ENCODE measurements at regions not wholly inside any gene's neighbourhood (a gene's known extent, or its start where the extent isn't known, plus 50 kb on each side); places are given as distances from the start of the nearest gene placed in this dataset.

- Mint-ChIP-seq H3K36me3 (ENCODE audit: low read depth) (0 out of 3 replicates have a peak, but pooled peaks cover 2% of the 10 kb centered on the region), H3K27ac (no peak overlapping the region), H3K4me3 (no peak overlapping the region), H3K4me1 (peaks cover 10% of the 10 kb centered on the region), H3K9me3 (peaks cover 17% of the 10 kb centered on the region), H3K27me3 (ENCODE audit: insufficient read depth, low read depth, poor library complexity) (peaks cover 4% of the 10 kb centered on the region)
- DNase-seq (ENCODE audit: low spot score) (no peak), ATAC-seq (no peak)
- no peaks in the 10 kb centered on the region for H3K9me2 ChIP-seq (ENCODE audit: insufficient read depth)
- H3K27ac ChIP-seq (ENCODE audit: low read depth), result no peak overlapping the region
- H3F3A ChIP-seq (replicated peaks; ENCODE audit: low read depth), result no peaks in the 10 kb centered on the region
- H4K20me1 ChIP-seq (replicated peaks; ENCODE audit: insufficient read depth), result no peaks in the 10 kb centered on the region
- no peak overlapping the region for H3K4me3 ChIP-seq
- no peak overlapping the region for H3K4me2 ChIP-seq
- H3K4me1 ChIP-seq (ENCODE audit: insufficient read depth), result peaks cover 5% of the 10 kb centered on the region; the same call in 1 of the 2 replicates
- H3K27me3 ChIP-seq (ENCODE audit: insufficient read depth), result no peaks in the 10 kb centered on the region
- no peaks in the 10 kb centered on the region for H3K79me2 ChIP-seq (replicated peaks; ENCODE audit: insufficient read depth)
- TF ChIP-seq CTCF (conservative IDR thresholded peaks at IDR 0.05; ENCODE audit: low read depth in 2 of 2) (no peak), EZH2 (IDR thresholded peaks at IDR 0.05; ENCODE audit: low read depth, unreplicated experiment) (no peak), REST (IDR thresholded peaks at IDR 0.05; ENCODE audit: unreplicated experiment) (no peak)
- H2AFZ ChIP-seq, result no peak overlapping the region
- no peaks in the 10 kb centered on the region for H3K36me3 ChIP-seq (ENCODE audit: insufficient read depth)
These were observed 153.8 kb downstream of the SOX9 start for GRCh38 chr17:72274614-72275013.

GRCh38 chr17:72280881-72281280, 160.1 kb downstream of the SOX9 start:
- ATAC-seq (no peak), DNase-seq (ENCODE audit: low spot score) (no peak)
- H3K9me2 ChIP-seq (ENCODE audit: insufficient read depth), result no peaks in the 10 kb centered on the region
- H3K79me2 ChIP-seq (replicated peaks; ENCODE audit: insufficient read depth), result no peaks in the 10 kb centered on the region
- H3K4me1 ChIP-seq (ENCODE audit: insufficient read depth), result no peaks in the 10 kb centered on the region
- H3K36me3 ChIP-seq (ENCODE audit: insufficient read depth), result no peaks in the 10 kb centered on the region
- no peak overlapping the region for H3K4me3 Mint-ChIP-seq
- H3K4me1 Mint-ChIP-seq, result peaks cover 18% of the 10 kb centered on the region
- H3F3A ChIP-seq (replicated peaks; ENCODE audit: low read depth), result no peaks in the 10 kb centered on the region
- no peak overlapping the region for H3K4me2 ChIP-seq
- H3K4me3 ChIP-seq, result no peak overlapping the region
- no peak overlapping the region for H3K27ac Mint-ChIP-seq
- 0 out of 3 replicates have a peak, but pooled peaks cover 2% of the 10 kb centered on the region for H3K36me3 Mint-ChIP-seq (ENCODE audit: low read depth)
- H3K27me3 ChIP-seq (ENCODE audit: insufficient read depth), result no peaks in the 10 kb centered on the region
- no peaks in the 10 kb centered on the region for H3K27me3 Mint-ChIP-seq (ENCODE audit: insufficient read depth, low read depth, poor library complexity)
- H4K20me1 ChIP-seq (replicated peaks; ENCODE audit: insufficient read depth), result no peaks in the 10 kb centered on the region; the same call in 1 of the 2 replicates
- H3K27ac ChIP-seq (ENCODE audit: low read depth), result no peak overlapping the region
- H2AFZ ChIP-seq, result no peak overlapping the region
- peaks cover 5% of the 10 kb centered on the region for H3K9me3 Mint-ChIP-seq
- TF ChIP-seq REST (IDR thresholded peaks at IDR 0.05; ENCODE audit: unreplicated experiment), result no peak
- no peak for TF ChIP-seq ZNF114 (CRISPR knock-in tag; IDR thresholded peaks at IDR 0.05)
- TF ChIP-seq ZNF462 (CRISPR knock-in tag; IDR thresholded peaks at IDR 0.05), result no peak
- TF ChIP-seq JUNB (IDR thresholded peaks at IDR 0.05; ENCODE audit: unreplicated experiment), result no peak

Data from GM23338 (cell line).